ENCODE measurements at regions not wholly inside any gene's neighbourhood (a gene's known extent, or its start where the extent isn't known, plus 50 kb on each side); places are given as distances from the start of the nearest gene placed in this dataset.

DNA sequence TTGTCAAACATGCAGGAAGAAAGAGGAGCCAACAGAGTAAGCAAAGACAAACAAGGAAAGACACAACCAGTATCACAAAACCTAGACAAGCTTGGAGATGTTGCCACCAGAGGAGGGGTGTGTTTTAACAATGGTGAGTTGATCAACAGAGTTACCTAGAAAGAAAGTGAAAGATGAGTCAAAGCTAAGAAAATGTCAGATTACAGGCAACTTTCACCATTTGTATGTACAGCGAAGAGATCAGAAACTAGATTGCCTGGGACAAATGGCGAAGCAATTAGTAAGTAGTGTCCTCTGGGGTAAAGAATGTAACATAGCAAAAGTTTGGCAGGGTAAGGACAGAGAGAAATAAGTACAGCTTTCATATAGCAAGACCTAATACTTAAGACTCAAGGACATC, 51.6 kb upstream of the POU3F2 start:
- DNase-seq = no peak

DNA sequence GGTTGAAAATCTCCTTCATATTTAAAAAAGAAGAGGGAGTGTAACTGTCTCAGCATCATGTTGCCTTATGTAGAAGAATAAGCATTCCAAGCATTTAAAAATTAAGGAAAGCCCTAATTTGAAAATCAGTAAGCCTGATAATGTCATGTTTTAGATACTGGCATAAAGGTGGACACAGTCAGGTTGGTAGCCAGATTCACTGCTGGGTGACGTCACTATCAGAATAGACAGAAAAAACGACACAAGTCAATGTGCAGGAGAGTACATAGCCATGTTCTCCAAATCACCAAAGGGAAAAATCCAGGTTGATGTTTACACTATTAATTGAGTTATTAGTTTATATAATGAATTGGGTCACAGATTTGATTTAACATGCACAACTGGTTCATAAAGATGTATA, 50.8 kb upstream of the POU3F2 start:
- no peak for DNase-seq
